NCI-H446 (cell line): ENCODE measurements at regions not wholly inside any gene's neighbourhood (a gene's known extent, or its start where the extent isn't known, plus 50 kb on each side); places are given as distances from the start of the nearest gene placed in this dataset.

Experiments used
- DNase-seq, 2 experiments: peaks; one replicate each; lab custom pipeline; 2025; lab: John Stamatoyannopoulos, UW

GRCh38 chr14:96617635-96618034, 115.5 kb downstream of the PAPOLA start:
- no peak for DNase-seq

GRCh38 chr14:96622926-96623325, 120.7 kb downstream of the PAPOLA start:
- DNase-seq = no peak

- DNase-seq = no peak
These were observed 121.7 kb downstream of the PAPOLA start for GRCh38 chr14:96623676-96624484.

GRCh38 chr14:96624661-96625425, 122.7 kb downstream of the PAPOLA start:
- DNase-seq = peak; percentile 49 to 89

- no peak for DNase-seq
These were observed 123.3 kb downstream of the PAPOLA start for GRCh38 chr14:96625426-96625985.

- DNase-seq = no peak
These were observed 124.1 kb downstream of the PAPOLA start for GRCh38 chr14:96626121-96626768.

- no peak for DNase-seq
These were observed 124.7 kb downstream of the PAPOLA start for GRCh38 chr14:96626916-96627315.

- no peak for DNase-seq
These were observed 125.2 kb downstream of the PAPOLA start for GRCh38 chr14:96627386-96627785.

- no peak for DNase-seq
These were observed 125.9 kb downstream of the PAPOLA start for GRCh38 chr14:96627811-96628775.

- DNase-seq = no peak
These were observed 126.9 kb downstream of the PAPOLA start for GRCh38 chr14:96629082-96629481.

- no peak for DNase-seq
These were observed 127.5 kb downstream of the PAPOLA start for GRCh38 chr14:96629558-96630222.

- DNase-seq = no peak
These were observed 128.1 kb downstream of the PAPOLA start for GRCh38 chr14:96630281-96630680.

- no peak for DNase-seq
These were observed 128.8 kb downstream of the PAPOLA start for GRCh38 chr14:96631030-96631429.

- no peak for DNase-seq
These were observed 129.6 kb downstream of the PAPOLA start for GRCh38 chr14:96631621-96632362.

- no peak for DNase-seq
These were observed 130.2 kb downstream of the PAPOLA start for GRCh38 chr14:96632363-96632758.

- no peak for DNase-seq
These were observed 130.9 kb downstream of the PAPOLA start for GRCh38 chr14:96633096-96633495.

- DNase-seq = no peak
These were observed 132.3 kb downstream of the PAPOLA start for GRCh38 chr14:96634481-96634880.

- DNase-seq = no peak
These were observed 132.7 kb downstream of the PAPOLA start for GRCh38 chr14:96634896-96635295.

GRCh38 chr14:96635850-96636249, 133.7 kb downstream of the PAPOLA start:
- no peak for DNase-seq

GRCh38 chr14:96637521-96637920, 135.3 kb downstream of the PAPOLA start:
- no peak for DNase-seq
